Activated CD4-positive, alpha-beta T cell treated with anti-CD3 and anti-CD28 coated beads, Interleukin-2, Interleukin-6, amounts not matched to agents 100 ng/mL and 50 ng/mL, durations not matched to agents 16 hours and 8 hours (primary cell): ENCODE measurements at regions not wholly inside any gene's neighbourhood (a gene's known extent, or its start where the extent isn't known, plus 50 kb on each side); places are given as distances from the start of the nearest gene placed in this dataset.
"Not testable (repeated sequence)": the region's sequence is repeated elsewhere in the genome, so short reads cannot be mapped to it uniquely, and the experiment has no call there.

ENCODE experiments used
- DNase-seq: peaks from one replicate; pipeline ENCODE4 v3.0.0-alpha.2; 2020

DNA sequence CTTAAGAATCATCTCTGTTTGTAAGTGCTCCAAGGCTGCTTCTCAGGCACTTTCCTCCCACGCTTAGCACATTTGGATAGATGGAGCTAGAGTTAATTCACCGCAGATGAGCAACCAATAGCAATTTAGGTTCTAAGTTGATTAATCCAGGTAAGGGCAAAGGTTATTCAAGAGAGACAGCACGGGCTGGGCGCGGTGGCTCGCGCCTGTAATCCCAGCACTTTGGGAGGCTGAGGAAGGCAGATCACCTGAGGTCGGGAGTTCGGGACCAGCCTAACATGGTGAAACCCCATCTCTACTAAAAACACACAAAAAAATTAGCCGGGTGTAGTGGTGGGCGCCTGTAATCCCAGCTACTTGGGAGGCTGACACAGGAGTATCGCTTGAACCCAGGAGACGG lies 54.5 kb upstream of the UNC13C start:
- DNase-seq, result not testable (repeated sequence)

DNA sequence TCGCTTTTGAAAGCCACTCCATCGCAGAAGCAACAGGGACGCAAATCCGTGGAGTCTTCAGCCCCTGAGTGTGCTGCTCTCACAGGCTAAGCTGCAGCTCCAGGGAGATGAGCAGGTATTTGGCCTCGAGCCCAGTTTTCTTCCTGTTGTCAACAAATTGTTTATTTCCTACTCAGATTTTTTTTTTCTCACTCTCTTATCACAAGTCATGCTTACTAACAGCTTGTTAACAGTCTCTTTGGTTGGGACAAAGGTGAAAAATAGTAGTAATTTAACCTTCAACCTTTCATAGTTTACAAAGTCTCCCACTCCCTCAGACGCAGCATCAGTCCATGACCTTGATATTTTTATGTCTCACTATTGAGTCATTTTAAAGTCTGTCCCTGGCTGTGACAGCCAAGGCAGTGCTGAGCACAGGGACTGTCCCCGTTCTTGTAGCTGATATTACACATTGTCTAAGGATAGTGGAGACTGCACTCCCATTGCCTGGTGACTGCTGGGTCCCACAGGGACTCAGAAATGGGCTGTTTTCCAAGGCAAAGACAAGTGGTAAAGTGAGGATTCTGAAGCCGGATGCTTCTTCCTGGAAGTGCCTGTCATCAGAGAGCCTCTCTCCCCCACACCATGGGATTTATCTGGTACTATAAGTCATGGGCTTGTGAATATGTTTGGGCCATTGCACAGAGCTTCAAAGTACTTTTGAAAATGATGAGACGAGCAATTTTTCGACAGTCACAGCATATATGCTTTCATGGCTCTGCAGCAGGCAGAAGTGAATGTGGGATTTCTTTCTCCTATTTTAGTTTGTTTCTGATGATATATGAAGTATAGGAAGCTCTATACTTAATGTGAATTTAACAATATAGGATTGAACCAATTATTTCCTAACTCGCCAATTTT lies 59.8 kb upstream of the UNC13C start:
- no peak for DNase-seq

DNA sequence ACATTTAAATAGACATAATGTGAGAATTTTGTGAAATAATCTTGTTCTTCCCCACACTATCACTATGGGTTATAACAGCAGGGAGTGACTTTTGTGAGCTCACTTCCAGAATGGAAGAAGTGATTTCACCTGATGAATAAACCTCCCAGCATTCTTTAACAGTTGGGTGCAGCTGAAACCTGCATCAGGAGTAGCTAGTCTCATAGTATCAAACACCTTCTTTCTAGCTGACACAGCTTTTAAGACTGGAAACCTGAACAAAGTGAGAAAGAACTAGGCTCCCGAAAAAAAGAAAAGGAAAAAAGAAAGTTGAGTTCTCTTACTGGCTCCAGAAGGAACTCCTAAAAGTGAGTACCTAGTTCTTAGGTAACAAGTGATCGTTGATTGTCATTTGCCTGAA lies 61.1 kb upstream of the UNC13C start:
- DNase-seq, result no peak

- DNase-seq, result no peak
Measured at GRCh38 chr15:53911431-53911830, 66.8 kb upstream of the UNC13C start.

GRCh38 chr15:53910852-53911251 lies 67.4 kb upstream of the UNC13C start:
- no peak for DNase-seq

GRCh38 chr15:53910236-53910849 lies 67.9 kb upstream of the UNC13C start:
- DNase-seq, result no peak

DNA sequence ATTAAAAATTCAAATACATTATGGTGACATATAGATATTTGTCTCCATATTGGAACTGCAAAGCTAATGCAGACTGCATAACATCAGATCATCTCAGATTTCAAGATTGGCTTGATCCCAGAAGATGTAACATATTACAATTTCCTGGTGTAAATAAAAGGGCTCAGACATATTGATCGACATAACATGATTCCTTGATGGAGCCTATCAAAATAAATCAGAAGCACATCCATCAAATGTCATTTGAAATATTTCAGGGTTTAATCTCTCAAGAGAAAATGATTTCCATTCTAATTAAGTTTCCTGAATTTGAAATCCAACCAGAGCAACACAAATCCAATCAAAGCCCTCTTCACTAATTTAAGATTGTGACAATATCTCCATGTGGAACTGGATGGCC lies 75.1 kb upstream of the UNC13C start:
- DNase-seq, result no peak

- not testable (repeated sequence) for DNase-seq
Measured at GRCh38 chr15:53893468-53893867, 84.8 kb upstream of the UNC13C start.

DNA sequence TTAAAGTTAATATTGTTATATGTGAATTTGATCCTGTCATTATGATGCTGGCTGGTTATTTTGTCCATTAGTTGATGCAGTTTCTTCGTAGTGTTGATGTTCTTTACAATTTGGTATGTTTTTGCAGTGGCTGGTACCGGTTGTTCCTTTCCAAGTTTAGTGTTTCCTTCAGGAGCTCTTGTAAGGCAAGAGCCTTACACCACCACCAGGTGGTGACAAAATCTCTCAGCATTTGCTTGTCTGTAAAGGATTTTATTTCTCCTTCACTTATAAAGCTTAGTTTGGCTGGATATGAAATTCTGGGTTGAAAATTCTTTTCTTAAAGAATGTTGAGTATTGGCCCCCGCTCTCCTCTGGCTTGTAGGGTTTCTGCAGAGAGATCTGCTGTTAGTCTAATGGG lies 86.4 kb upstream of the UNC13C start:
- DNase-seq, result not testable (repeated sequence)

GRCh38 chr15:53884441-53884840 lies 93.8 kb upstream of the UNC13C start:
- DNase-seq, result no peak

- DNase-seq, result no peak
Measured at GRCh38 chr15:53882311-53882710, 95.9 kb upstream of the UNC13C start.

- no peak for DNase-seq
Measured at GRCh38 chr15:53880357-53880756, 97.9 kb upstream of the UNC13C start.

- no peak for DNase-seq
Measured at GRCh38 chr15:53875711-53876110, 102.5 kb upstream of the UNC13C start.

DNA sequence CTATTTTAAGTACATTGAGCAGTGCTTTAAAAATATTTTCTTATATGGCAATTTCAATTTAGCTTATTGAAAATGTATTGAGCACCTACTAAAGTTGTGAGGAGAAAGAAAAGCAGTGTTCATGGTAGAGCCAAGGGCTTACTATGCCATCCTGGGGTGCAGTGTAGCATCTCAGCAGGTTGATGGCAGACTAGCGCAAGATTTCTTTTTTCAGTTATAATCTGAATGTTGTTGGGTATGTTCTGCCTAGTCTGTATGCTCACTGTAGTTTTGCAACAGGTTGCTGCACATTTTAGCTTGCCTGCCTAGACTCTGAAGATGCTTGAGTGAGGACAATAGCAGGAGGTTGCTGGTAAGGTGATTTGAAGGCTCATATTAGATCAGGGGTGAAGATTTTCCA lies 103.1 kb upstream of the UNC13C start:
- no peak for DNase-seq

GRCh38 chr15:53872410-53872809 lies 105.8 kb upstream of the UNC13C start:
- no peak for DNase-seq

DNA sequence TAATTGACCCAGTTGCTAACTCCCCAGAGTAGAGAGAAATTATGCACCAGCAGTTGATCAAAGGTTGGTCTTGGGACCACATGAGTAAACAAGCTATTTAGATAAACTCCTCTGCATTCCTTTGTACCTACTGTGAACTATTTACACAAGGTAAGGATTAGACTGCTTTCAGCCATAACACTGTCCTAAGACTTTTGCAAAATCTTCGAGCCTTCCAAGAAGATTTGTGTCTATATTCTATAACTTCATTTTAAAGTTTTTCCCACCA lies 108.5 kb upstream of the UNC13C start:
- DNase-seq, result no peak

GRCh38 chr15:53869044-53869805 lies 109.0 kb upstream of the UNC13C start:
- DNase-seq, result peak; percentile 1

- no peak for DNase-seq
Measured at GRCh38 chr15:53862386-53862785, 102.9 kb upstream of the WDR72 start.

DNA sequence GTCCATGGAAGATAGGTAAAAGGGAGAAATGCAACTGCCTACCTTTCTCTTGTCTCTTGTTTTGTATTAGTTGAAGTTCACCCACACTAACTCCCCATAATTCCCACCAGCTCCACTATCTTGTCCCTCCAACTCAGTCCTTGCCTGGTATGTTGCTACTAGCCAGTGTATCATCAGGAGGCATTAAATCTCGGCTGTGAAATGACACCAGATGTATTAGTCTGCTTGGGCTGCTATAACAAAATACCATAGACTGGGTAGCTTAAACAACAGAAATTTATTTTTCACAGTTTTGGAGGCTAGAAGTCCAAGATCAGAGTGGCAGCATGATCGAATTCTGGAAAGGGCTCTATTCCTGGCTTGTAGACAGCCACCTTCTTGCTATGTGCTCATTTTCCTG lies 102.3 kb upstream of the WDR72 start:
- DNase-seq, result no peak

GRCh38 chr15:53851110-53851848 lies 91.8 kb upstream of the WDR72 start:
- no peak for DNase-seq

GRCh38 chr15:53847745-53848144 lies 88.3 kb upstream of the WDR72 start:
- DNase-seq, result no peak

DNA sequence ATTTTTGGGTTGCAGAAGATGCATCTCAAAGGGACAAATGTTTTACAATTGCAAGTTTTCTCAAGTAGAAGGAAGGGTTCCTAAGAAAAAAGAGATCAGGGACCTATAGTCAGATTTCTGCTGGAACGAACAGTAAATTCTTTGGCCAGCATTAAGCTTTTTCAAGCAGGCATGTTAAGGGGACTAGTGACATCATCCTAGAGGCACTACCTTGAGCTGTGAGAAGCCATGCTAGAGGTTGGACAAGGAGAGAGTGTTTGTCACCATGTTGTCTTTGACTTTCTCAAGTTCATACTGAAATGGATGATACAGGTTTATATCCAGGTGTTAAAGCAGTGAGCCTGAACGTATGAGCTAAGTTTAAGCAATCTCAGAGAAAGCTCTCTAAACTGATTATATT lies 85.2 kb upstream of the WDR72 start:
- no peak for DNase-seq

DNA sequence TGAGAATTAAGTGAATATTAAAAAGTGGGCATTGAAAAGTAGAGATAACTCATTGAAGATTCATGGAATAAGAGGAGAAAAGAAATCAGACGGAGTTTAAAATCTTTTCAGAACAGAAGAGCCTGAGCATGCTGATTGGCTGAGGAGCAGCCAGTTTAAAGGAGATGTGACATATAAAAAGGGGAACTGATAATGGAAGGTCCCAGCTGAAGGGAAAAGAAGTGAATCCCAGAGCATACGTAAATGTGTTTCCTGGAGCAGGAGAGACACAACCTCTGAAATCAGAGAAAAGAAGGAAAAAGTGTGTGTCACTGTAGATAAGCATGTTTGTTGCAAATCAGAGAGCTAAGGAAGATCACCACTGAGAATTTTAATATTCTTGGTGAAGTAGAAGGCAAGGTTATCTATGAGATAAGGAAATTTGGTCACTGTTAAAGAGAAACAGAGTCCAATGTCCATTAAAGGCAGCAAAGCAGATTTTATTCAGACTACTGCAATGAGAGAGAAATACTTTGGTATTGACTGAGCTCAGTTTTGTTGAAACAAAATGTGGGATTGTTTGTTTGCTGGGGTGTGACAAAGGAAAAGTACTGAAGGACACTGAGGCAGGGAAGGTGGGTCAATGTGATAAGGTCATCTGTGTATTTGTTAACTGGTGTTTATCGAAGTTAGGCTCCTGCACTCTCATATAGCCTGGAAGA lies 84.6 kb upstream of the WDR72 start:
- no peak for DNase-seq
